ENCODE measurements at regions not wholly inside any gene's neighbourhood (a gene's known extent, or its start where the extent isn't known, plus 50 kb on each side); places are given as distances from the start of the nearest gene placed in this dataset.
"Not testable (repeated sequence)": the region's sequence is repeated elsewhere in the genome, so short reads cannot be mapped to it uniquely, and the experiment has no call there.

DNA sequence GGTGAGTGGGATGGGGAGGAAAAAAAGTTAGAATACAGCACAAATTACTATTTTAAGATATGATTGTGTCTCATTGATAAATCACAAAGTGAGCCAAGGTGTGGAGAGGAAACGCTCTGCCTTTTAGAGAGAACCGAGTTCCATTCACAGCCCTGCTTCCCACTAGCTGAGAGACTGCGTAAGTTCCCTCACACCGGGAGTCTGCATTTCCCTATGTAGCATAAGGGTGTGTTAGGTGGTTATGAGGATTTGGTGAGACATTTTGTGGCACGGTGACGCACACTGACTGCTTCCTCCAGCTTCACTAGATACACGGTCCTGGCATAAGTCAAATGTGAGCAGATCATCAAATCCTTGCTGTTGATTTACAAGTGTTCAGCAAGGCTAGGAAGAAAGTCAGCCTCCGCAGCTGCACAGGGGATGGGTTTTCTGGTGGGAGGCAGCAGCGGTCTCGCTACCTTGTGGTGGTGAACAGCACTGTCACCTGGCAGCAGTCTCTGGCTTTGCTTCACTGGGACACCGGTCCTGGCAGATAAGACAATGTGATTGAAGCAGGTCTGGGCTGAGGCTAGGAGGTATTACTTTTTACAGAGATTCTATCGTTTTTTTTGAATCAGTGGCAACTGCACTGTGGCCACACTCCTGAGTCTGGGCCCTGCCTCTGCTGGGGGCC, 312.2 kb upstream of the B3GAT1 start:
- no peak for DNase-seq

DNA sequence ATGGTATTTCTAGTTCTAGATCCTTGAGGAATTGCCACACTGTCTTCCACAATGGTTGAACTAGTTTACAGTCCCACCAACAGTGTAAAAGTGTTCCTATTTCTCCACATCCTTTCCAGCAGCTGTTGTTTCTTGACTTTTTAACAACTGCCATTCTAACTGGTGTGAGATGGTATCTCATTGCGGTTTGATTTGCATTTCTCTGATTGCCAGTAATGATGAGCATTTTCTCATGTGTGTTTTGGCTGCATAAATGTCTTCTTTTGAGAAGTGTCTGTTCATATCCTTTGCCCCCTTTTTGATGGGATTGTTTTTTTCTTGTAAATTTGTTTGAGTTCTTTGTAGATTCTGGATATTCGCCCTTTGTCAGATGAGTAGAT, 308.6 kb upstream of the B3GAT1 start:
- not testable (repeated sequence) for DNase-seq

- DNase-seq: not testable (repeated sequence)
These were observed 308.1 kb upstream of the B3GAT1 start for GRCh38 chr11:134719940-134720690.

- no peak for DNase-seq
These were observed 307.4 kb upstream of the B3GAT1 start for GRCh38 chr11:134719397-134719796.

GRCh38 chr11:134716582-134716981, 304.5 kb upstream of the B3GAT1 start:
- no peak for DNase-seq

DNA sequence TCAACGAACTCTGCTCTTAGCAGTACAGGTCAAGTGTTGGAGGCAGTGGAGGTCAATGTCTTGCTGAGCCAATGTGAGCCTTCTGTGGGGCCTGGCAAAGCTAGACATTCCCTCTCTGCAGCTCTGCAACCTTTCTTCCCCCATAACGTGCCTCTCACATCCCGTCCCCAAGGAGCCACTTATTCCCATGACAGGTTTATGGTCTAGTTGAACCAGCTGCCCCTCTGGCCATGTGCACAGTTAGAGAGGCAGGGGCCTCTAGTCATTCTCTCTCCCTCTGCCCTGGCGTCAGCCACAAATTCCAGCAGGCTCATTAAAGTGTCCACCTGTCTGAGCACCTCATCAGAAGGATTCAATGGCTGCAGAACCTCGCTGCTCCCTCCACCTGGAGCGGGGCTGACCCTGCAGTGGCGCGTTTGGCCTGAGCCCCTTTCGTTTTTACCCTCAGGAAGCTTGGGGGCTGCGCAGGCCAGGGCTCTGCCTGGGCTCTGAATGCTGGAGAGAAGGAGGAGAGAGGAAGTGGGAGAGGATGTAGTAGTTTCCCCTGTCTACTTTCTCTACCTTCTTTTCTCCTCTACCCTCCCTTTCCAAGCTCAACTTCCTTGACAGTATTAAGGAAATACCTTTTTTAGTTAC, 302.1 kb upstream of the B3GAT1 start:
- no peak for DNase-seq

GRCh38 chr11:134712228-134713145, 300.4 kb upstream of the B3GAT1 start:
- DNase-seq: no peak

GRCh38 chr11:134711588-134711987, 299.5 kb upstream of the B3GAT1 start:
- DNase-seq: no peak

GRCh38 chr11:134710861-134711407, 298.9 kb upstream of the B3GAT1 start:
- DNase-seq: no peak

- DNase-seq: no peak
These were observed 293.8 kb upstream of the B3GAT1 start for GRCh38 chr11:134705858-134706257.

DNA sequence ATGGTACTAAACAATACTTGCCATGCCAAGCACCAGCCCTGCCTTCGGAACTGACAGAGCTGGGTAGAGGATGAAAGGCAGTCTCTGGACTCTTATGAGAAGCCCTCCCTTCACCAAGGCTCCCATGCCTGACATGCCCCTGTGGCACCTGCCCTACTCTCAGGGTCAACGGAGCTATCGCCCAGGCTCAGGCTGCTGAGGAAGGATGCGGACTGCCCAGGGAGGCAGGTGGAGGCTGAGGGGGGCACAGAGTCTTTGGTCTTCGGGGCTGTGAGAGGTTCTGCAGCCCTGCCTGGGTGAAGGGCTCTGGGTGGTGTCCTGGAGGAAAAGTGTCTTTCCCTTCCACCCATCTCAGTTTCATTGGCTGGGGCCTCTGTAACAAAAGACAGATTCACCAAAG, 290.8 kb upstream of the B3GAT1 start:
- DNase-seq: no peak

GRCh38 chr11:134701564-134702165, 289.6 kb upstream of the B3GAT1 start:
- DNase-seq: no peak

DNA sequence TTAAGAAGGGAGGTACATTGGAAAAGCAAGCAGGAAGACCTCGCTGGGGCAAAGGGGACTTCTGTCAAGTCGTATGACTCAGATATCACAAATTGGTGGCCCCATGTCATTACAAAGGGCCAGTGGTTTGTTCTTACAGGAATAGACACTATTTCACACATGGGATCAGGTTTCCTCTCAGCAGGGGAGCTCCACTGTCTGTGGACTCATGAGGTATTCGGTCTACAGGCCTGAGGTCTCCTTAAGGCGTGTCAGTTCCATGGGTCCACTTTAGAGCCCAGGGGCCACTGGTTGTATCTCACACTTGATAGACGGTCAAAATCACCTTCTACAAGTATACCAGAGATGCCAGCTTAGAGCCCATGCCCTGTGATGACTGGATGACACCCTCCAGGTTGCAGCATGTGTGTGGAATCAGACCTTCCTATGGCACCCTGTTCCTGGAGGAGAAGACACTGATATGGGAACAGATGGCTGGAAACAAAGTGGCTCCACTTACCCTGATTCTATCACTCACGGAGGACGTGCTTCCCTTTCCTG, 288.1 kb upstream of the B3GAT1 start:
- no peak for DNase-seq

DNA sequence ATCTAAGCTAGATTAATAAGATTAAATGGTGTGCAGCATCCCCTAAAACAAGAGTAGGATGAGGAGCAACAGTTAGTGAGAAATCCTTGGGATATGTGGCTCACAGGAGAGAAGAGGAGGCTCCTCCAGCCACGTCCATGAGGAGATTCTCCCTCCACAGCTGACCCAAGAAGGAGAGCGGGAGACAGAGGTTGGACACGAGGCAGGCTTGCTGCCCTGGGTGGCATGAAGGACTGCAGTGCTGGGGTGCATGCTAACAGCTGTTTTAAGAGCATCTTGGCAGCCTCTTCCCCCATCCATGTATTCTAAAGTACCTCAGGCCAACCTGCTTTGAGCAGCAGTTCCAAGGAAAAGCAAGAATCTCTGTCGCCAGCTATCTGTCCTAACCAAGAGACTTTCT, 284.4 kb upstream of the B3GAT1 start:
- no peak for DNase-seq

DNA sequence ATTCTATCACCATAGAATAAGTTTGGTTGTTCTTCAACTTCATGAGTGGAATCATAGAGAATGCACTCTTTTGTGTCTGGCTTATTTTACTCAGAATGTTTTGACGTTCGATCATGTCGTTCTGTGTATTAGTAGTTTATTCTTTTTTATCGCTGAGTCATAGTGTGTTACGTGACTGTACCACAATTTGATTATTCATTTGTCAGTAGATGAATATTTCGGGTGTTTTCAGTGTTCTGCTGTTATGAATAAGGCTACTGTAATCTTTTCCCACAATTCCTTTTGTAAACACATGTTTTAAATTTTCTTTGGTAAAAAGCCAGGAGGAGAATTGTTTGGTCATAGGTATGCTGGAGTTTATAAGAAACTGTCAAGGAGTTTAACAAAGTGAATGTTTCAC, 279.9 kb upstream of the B3GAT1 start:
- no peak for DNase-seq

GRCh38 chr11:134691295-134691873, 279.3 kb upstream of the B3GAT1 start:
- no peak for DNase-seq

DNA sequence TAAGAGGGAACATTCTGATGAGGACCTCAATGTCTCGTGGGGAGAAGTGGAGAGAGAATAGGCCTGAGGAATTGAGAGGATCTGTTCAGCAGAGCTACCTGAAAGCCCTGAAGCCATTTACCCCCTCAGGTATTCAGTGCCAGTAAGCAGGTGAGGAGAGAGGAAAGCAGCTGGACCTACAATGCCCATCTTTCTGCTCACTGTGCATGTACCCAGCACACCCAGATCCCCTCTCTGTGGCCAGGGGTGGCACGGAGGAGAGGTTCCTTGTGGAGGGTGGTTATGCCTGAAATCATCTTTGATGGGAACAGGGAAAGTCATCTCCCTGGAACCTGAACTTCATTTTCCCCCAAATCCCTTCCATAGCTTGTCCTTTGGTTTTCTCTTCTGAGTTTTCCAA, 277.8 kb upstream of the B3GAT1 start:
- no peak for DNase-seq

DNA sequence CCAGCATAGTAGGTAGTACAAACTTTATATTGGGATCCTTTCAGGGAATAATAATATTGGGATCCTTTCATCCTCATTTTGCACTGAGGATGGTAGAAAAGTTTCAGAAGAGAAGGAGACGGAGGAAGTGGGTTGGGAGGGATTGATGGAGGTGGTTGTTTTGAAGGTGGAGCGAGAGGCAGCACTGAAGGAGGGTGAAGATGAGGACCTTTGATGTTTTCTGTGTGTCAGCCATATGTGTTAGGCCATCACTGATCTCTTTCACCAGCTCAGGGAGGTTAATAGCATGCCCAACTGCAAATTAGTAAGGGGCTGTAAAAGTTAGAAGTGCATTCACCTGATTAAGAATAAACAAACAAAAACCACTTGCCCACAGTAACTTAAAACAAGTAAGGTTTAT, 275.5 kb upstream of the B3GAT1 start:
- DNase-seq: no peak

DNA sequence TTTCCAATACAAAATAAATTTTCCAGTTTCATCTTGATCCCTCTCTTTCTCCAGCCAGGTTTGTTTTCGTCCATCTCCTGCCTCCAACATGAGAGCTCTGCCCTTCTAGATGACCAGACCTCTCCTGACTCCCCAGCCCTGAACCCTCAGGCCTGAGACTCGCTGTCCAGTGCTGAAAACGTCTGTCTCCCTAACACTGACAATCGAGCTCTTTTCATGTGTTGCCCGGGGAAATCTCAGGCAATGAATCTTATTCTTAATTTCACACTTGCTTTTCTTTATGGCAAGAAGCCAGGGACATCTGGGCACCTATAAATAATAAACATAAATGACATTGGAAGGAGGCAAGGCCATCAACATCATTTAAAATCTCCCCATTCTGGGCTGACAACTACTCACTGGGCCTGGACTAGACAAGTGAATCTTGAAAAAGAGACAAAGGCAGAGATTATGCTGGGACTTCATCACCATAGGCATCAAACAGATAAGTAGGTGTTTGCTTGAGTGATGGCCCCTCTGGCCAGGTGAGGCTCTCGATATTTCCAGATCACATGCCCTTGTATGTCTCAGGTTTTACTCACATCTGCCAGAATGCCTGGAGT, 274.5 kb upstream of the B3GAT1 start:
- DNase-seq: no peak

- no peak for DNase-seq
These were observed 273.8 kb upstream of the B3GAT1 start for GRCh38 chr11:134685793-134686380.

GRCh38 chr11:134684576-134684975, 272.5 kb upstream of the B3GAT1 start:
- DNase-seq: no peak

Measured in suppressor macrophage (primary cell).